Uterus (tissue), 2 donors: ENCODE measurements at regions not wholly inside any gene's neighbourhood (a gene's known extent, or its start where the extent isn't known, plus 50 kb on each side); places are given as distances from the start of the nearest gene placed in this dataset.

Source experiments
- CTCF ChIP-seq, 4 experiments: fragments of 200-600 bp in 2 of 4; fragments of 450-650 bp in 2 of 4; sonication (generic) in 2 of 4; IDR thresholded peaks; one replicate each; pipeline ENCODE4 v1.5.1; 2016 to 2019; ENCODE audit warnings: antibody characterized with exemption in 4 of 4, mild to moderate bottlenecking in 2 of 4, moderate library complexity in 1 of 4
- POLR2A ChIP-seq, 2 donors: fragments of 450-650 bp; IDR thresholded peaks; one replicate each; pipeline ENCODE4 v1.6.1; 2016; ENCODE audit warnings: antibody characterized with exemption in 2 of 2, mild to moderate bottlenecking in 1 of 2, moderate library complexity in 1 of 2

DNA sequence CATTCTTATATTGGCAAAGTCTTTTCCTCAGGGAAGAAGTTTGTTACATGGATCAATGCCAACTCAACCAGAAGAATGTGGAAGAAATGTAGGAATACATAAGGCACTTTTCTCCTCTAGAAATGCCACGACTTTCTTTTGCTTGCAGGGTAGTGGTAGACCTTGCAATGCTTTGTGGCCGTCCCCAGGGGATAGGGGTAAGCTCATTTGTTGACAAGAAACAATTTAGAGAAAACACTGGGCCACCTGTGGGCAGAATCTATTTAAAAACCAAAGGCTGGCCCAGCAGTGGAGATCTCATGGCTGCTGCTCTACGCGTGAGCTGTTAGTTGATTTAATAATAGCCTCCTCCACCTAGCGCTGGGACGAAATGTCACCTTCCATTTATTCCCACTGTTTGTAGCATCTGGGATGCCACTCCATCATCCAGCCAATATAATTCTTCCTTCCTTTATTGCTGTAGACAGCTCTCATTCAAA, 64.6 kb upstream of the PFN2 start:
- TF ChIP-seq CTCF (IDR thresholded peaks at IDR 0.05): no peak
- no peak for TF ChIP-seq POLR2A (IDR thresholded peaks at IDR 0.05)
